HepG2 (cell line): ENCODE measurements at regions not wholly inside any gene's neighbourhood (a gene's known extent, or its start where the extent isn't known, plus 50 kb on each side); places are given as distances from the start of the nearest gene placed in this dataset.
A peak's percentile ranks its signal among the peaks of the same experiment; 100 is the strongest.

ENCODE experiments used
- CREB1 ChIP-seq, 2 experiments: fragments of 450-650 bp in 1 of 2; IDR thresholded peaks; 2 replicates each; pipeline ENCODE4 v1.6.1; 2016 to 2017; ENCODE audit warnings: control low read depth in 1 of 2, mild to moderate bottlenecking in 1 of 2, missing compliant biosample characterization in 1 of 2, missing genetic modification characterization in 1 of 2
- FOXO1 ChIP-seq: sonication (generic); formaldehyde crosslinking; IDR thresholded peaks from 2 replicates; pipeline ENCODE4 v1.4.0; 2020; ENCODE audit warnings: missing genetic modification reagents
- GABPA ChIP-seq, 2 experiments: IDR thresholded peaks; 2 replicates each; pipeline ENCODE4 v1.6.1; 2011 to 2016; ENCODE audit warnings: low read depth in 2 of 2, low read length in 1 of 2, missing biosample characterization in 1 of 2, missing genetic modification characterization in 1 of 2
- GABPB1 ChIP-seq: IDR thresholded peaks from 2 replicates; pipeline ENCODE4 v1.6.1; 2016; ENCODE audit warnings: mild to moderate bottlenecking, missing genetic modification reagents, moderate library complexity, missing compliant biosample characterization
- HDAC2 ChIP-seq: sonication (generic); formaldehyde crosslinking; IDR thresholded peaks from 2 replicates; pipeline ENCODE4 v1.4.0; 2020; ENCODE audit warnings: missing genetic modification reagents
- IRF1 ChIP-seq: sonication (generic); formaldehyde crosslinking; IDR thresholded peaks from 2 replicates; pipeline ENCODE4 v1.4.0; 2020; ENCODE audit warnings: low read depth, mild to moderate bottlenecking, missing genetic modification reagents
- KDM4B ChIP-seq: sonication (generic); formaldehyde crosslinking; IDR thresholded peaks from 2 replicates; pipeline ENCODE4 v1.4.0; 2020; ENCODE audit warnings: missing genetic modification reagents
- NR2F1 ChIP-seq, 2 experiments: fragments of 450-650 bp in 1 of 2; formaldehyde crosslinking in 1 of 2; IDR thresholded peaks; 2 replicates each; pipeline versions ENCODE4 v1.5.0 to v1.6.1; 2016 to 2020; ENCODE audit warnings: mild to moderate bottlenecking in 1 of 2, missing compliant biosample characterization in 1 of 2, missing genetic modification reagents in 1 of 2, moderate library complexity in 1 of 2
- NR2F6 ChIP-seq, 2 experiments: IDR thresholded peaks; 2 replicates each; pipeline ENCODE4 v1.6.1; 2016; ENCODE audit warnings: antibody characterized with exemption in 1 of 2, mild to moderate bottlenecking in 1 of 2
- RXRB ChIP-seq: IDR thresholded peaks from 2 replicates; pipeline ENCODE4 v1.6.1; 2016; ENCODE audit warnings: borderline replicate concordance, missing genetic modification reagents, missing compliant biosample characterization
- SOX13 ChIP-seq, 3 experiments: fragments of 450-650 bp in 1 of 3; sonication (generic) in 1 of 3; formaldehyde crosslinking in 1 of 3; IDR thresholded peaks in 2 of 3; conservative IDR thresholded peaks in 1 of 3; 2 replicates each; pipeline versions ENCODE4 v1.5.0 to v1.6.1; 2016 to 2020; ENCODE audit warnings: antibody characterized with exemption in 1 of 3, mild to moderate bottlenecking in 1 of 3, missing compliant biosample characterization in 1 of 3, missing genetic modification reagents in 1 of 3, moderate library complexity in 1 of 3
- TEAD2 ChIP-seq: sonication (generic); formaldehyde crosslinking; IDR thresholded peaks from 2 replicates; pipeline ENCODE4 v1.9.0; 2021; ENCODE audit warnings: missing genetic modification reagents
- THAP9 ChIP-seq: sonication (generic); formaldehyde crosslinking; IDR thresholded peaks from 2 replicates; pipeline ENCODE4; 2020; ENCODE audit warnings: missing genetic modification reagents, mild to moderate bottlenecking, borderline replicate concordance
- TOPORS ChIP-seq: sonication (generic); formaldehyde crosslinking; IDR thresholded peaks from 2 replicates; pipeline ENCODE4 v1.8.0; 2023; ENCODE audit warnings: mild to moderate bottlenecking, missing genetic modification reagents
- TRAFD1 ChIP-seq: sonication (generic); formaldehyde crosslinking; IDR thresholded peaks from 2 replicates; pipeline ENCODE4 v1.5.1; 2020; ENCODE audit warnings: missing genetic modification reagents, mild to moderate bottlenecking, borderline replicate concordance
- ZBTB42 ChIP-seq: sonication (generic); formaldehyde crosslinking; IDR thresholded peaks from 2 replicates; pipeline ENCODE4 v1.5.0; 2020; ENCODE audit warnings: mild to moderate bottlenecking, missing genetic modification reagents
- ZNF281 ChIP-seq: sonication (generic); formaldehyde crosslinking; IDR thresholded peaks from 2 replicates; pipeline ENCODE4 v1.4.0; 2020; ENCODE audit warnings: missing genetic modification reagents, borderline replicate concordance
- ZNF331 ChIP-seq: sonication (generic); formaldehyde crosslinking; IDR thresholded peaks from 2 replicates; pipeline ENCODE4 v1.4.0; 2020; ENCODE audit warnings: missing genetic modification reagents
- ZNF335 ChIP-seq: sonication (generic); formaldehyde crosslinking; IDR thresholded peaks from 2 replicates; pipeline ENCODE4 v1.4.0; 2020; ENCODE audit warnings: missing genetic modification reagents
- ZNF678 ChIP-seq: sonication (generic); formaldehyde crosslinking; IDR thresholded peaks from 2 replicates; pipeline ENCODE4 v1.4.0; 2020; ENCODE audit warnings: mild to moderate bottlenecking, missing genetic modification reagents
- ZNF816 ChIP-seq: sonication (generic); formaldehyde crosslinking; IDR thresholded peaks from 2 replicates; pipeline ENCODE4 v1.8.0; 2022; ENCODE audit warnings: missing genetic modification reagents, mild to moderate bottlenecking, borderline replicate concordance

GRCh38 chr20:17169585-17170136, 57.2 kb upstream of the PCSK2 start (continued):
- TF ChIP-seq GABPA (IDR thresholded peaks at IDR 0.05; ENCODE audit: low read depth, low read length) (no peak), GABPA (CRISPR knock-in tag; IDR thresholded peaks at IDR 0.05; ENCODE audit: low read depth) (peak; percentile 41; the same call in 1 of the 2 replicates), NR2F1 (CRISPR knock-in tag; IDR thresholded peaks at IDR 0.05) (peak; percentile 35 to 72; a peak in 3 of 4 replicates), HDAC2 (0 out of 2 replicates have a peak, but pooled peaks have one; percentile 22), NR2F6 (IDR thresholded peaks at IDR 0.05) (peak; percentile 85), NR2F6 (CRISPR knock-in tag; IDR thresholded peaks at IDR 0.05) (peak; percentile 82), KDM4B (CRISPR knock-in tag) (no peak), ZBTB42 (CRISPR knock-in tag) (no peak), RXRB (CRISPR knock-in tag) (peak; percentile 78), SOX13 (IDR thresholded peaks at IDR 0.05) (0 out of 2 replicates have a peak, but pooled peaks have one; percentile 35), SOX13 (CRISPR knock-in tag; conservative IDR thresholded peaks at IDR 0.05 in 1 of 2, IDR thresholded peaks at IDR 0.05 in 1 of 2) (peak in 1 of 2 experiments; percentile 78; a peak in 2 of 4 replicates), TOPORS (no peak), CREB1 (IDR thresholded peaks at IDR 0.05) (no peak), CREB1 (CRISPR knock-in tag; IDR thresholded peaks at IDR 0.05) (no peak), TEAD2 (CRISPR knock-in tag) (no peak), THAP9 (CRISPR knock-in tag) (no peak), ZNF678 (CRISPR knock-in tag) (no peak), ZNF335 (CRISPR knock-in tag) (no peak), ZNF281 (CRISPR knock-in tag) (peak; percentile 39; the same call in 1 of the 2 replicates), FOXO1 (CRISPR knock-in tag) (peak; percentile 75), GABPB1 (peak; percentile 39; the same call in 1 of the 2 replicates), ZNF331 (CRISPR knock-in tag) (0 out of 2 replicates have a peak, but pooled peaks have one; percentile 38), TRAFD1 (no peak), ZNF816 (no peak), IRF1 (CRISPR knock-in tag) (no peak)
